Trophoblast cell (in vitro differentiated cells and primary cell): ENCODE measurements at regions not wholly inside any gene's neighbourhood (a gene's known extent, or its start where the extent isn't known, plus 50 kb on each side); places are given as distances from the start of the nearest gene placed in this dataset.

Experiments used
- DNase-seq, 2 donors: peaks; one replicate each; pipeline ENCODE4 v3.0.0-alpha.2; 2016
- H2AFZ ChIP-seq: 2 replicates; pipeline ENCODE4 v1.6.1; 2013; ENCODE audit warnings: low read length, moderate library complexity, mild to moderate bottlenecking; ENCODE audit not compliant: insufficient read depth, poor library complexity
- H2AK5ac ChIP-seq: 2 replicates; pipeline ENCODE4 v1.6.1; 2013; ENCODE audit warnings: mild to moderate bottlenecking, low read length
- H2BK120ac ChIP-seq: 2 replicates; pipeline ENCODE4 v1.6.1; 2013; ENCODE audit warnings: low read length, mild to moderate bottlenecking, moderate library complexity; ENCODE audit not compliant: insufficient read depth, poor library complexity
- H2BK12ac ChIP-seq: 2 replicates; pipeline ENCODE4 v1.6.1; 2013; ENCODE audit warnings: mild to moderate bottlenecking, low read length, moderate library complexity
- H2BK5ac ChIP-seq: 2 replicates; pipeline ENCODE4 v1.6.1; 2013; ENCODE audit warnings: low read length, low read depth, moderate library complexity, mild to moderate bottlenecking; ENCODE audit not compliant: poor library complexity
- H3K14ac ChIP-seq: 2 replicates; pipeline ENCODE4 v1.6.1; 2013; ENCODE audit warnings: mild to moderate bottlenecking, low read length
- H3K18ac ChIP-seq: 2 replicates; pipeline ENCODE4 v1.6.1; 2013; ENCODE audit warnings: mild to moderate bottlenecking, low read length
- H3K23ac ChIP-seq: 2 replicates; pipeline ENCODE4 v1.6.1; 2013; ENCODE audit warnings: low read length
- H3K27ac ChIP-seq: 2 replicates; pipeline ENCODE4 v1.5.1; 2013; ENCODE audit warnings: low read depth, mild to moderate bottlenecking, inconsistent platforms, low read length, moderate library complexity
- H3K27me3 ChIP-seq: 2 replicates; pipeline ENCODE4 v1.6.1; 2013; ENCODE audit warnings: inconsistent platforms, mild to moderate bottlenecking, low read length, moderate library complexity; ENCODE audit not compliant: insufficient read depth
- H3K36me3 ChIP-seq, 2 experiments: 1 replicate in 1 of 2; 2 replicates in 1 of 2; pipeline ENCODE4 v1.6.1; 2013; ENCODE audit warnings: low read length in 2 of 2, mild to moderate bottlenecking in 2 of 2, moderate library complexity in 1 of 2; ENCODE audit not compliant: insufficient read depth in 2 of 2, control insufficient read depth in 1 of 2
- H3K4ac ChIP-seq: 2 replicates; pipeline ENCODE4 v1.6.1; 2013; ENCODE audit warnings: low read depth, mild to moderate bottlenecking, low read length, moderate library complexity
- H3K4me1 ChIP-seq, 2 experiments: 1 replicate in 1 of 2; 2 replicates in 1 of 2; pipeline ENCODE4 v1.6.1; 2013; ENCODE audit warnings: low read length in 2 of 2, mild to moderate bottlenecking in 2 of 2, moderate library complexity in 1 of 2; ENCODE audit not compliant: insufficient read depth in 2 of 2, control insufficient read depth in 1 of 2
- H3K4me2 ChIP-seq: 2 replicates; pipeline ENCODE4 v1.6.1; 2013; ENCODE audit warnings: inconsistent platforms, mild to moderate bottlenecking, low read length, moderate library complexity
- H3K4me3 ChIP-seq: 2 replicates; pipeline ENCODE4 v1.5.1; 2013; ENCODE audit warnings: mild to moderate bottlenecking, low read depth, low read length, inconsistent platforms
- H3K79me1 ChIP-seq: one replicate; pipeline ENCODE4 v1.6.1; 2013; ENCODE audit warnings: low read length
- H3K79me2 ChIP-seq: 2 replicates; pipeline ENCODE4 v1.6.1; 2013; ENCODE audit warnings: low read length, mild to moderate bottlenecking; ENCODE audit not compliant: control insufficient read depth, insufficient read depth, poor library complexity
- H3K9ac ChIP-seq: 2 replicates; pipeline ENCODE4 v1.6.1; 2013; ENCODE audit warnings: mild to moderate bottlenecking, low read length
- H3K9me3 ChIP-seq: 2 replicates; pipeline ENCODE4 v1.6.1; 2013; ENCODE audit warnings: low read depth, mild to moderate bottlenecking, control low read depth, inconsistent platforms, low read length; ENCODE audit not compliant: insufficient read depth
- H4K12ac ChIP-seq: 2 replicates; pipeline ENCODE4 v1.6.1; 2013; ENCODE audit warnings: low read depth, mild to moderate bottlenecking, low read length, moderate library complexity
- H4K8ac ChIP-seq: 2 replicates; pipeline ENCODE4 v1.6.1; 2013; ENCODE audit warnings: low read depth, mild to moderate bottlenecking, low read length, moderate library complexity
- H4K91ac ChIP-seq: one replicate; pipeline ENCODE4 v1.6.1; 2013; ENCODE audit warnings: low read depth, mild to moderate bottlenecking, low read length, moderate library complexity
- WGBS: extraction: QIAGEN DNeasy Blood & Tissue Kit; methylation state at CpG from one replicate; pipeline ENCODE4 v1.1.7; 2013; ENCODE audit warnings: missing lambda C conversion rate; ENCODE audit not compliant: insufficient read length, insufficient coverage; ENCODE audit errors: extremely low coverage; 5-methylcytosine and 5-hydroxymethylcytosine counted together

DNA sequence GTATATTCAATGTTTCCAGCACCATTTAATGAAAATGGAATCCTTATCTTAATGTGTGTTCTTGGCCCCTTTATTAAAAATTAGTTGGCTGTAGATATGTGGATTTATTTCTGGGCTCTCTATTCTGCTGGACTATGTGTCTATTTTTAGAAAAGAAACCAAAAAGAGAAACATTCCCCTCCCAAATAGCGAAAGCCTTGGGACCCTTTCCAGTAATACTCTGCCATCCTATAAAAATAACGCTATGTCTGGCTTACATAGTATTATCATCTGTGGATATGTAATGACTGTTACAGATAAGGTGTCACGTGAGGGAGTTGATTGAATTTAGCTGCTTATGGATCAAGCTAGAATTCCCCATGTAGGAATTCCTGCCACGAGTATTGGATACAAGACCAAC is 279.3 kb upstream of the KIF2B start:
- Histone ChIP-seq H3K36me3 (no peaks in the 10 kb centered on the region), H3K27ac (no peak overlapping the region)
- no CpG with 5 or more reads among the region's 4 CpGs for WGBS

DNA sequence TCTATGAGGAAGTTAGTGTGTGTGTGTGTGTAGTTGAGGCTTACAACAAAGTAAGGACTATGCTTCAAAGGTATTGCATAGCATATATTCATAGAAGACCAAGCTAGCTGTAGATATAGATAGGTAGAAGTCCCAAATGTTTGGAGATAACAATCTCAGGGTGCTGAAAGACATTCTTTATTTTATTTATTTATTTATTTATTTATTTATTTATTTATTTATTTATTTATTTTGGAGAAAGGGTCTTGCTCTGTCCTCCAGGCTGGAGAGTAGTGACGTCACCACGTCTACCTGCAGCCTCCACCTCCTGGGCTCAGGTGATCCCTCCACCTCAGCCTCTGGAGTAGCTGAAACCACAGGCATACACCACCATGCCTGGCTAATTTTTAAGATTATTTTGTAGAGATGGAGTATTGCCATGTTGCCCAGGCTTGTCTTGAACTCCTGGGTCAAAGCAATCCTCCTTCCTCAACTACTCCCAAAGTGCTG is 284.6 kb upstream of the KIF2B start:
- H4K91ac ChIP-seq, result no peak overlapping the region
- H3K4ac ChIP-seq, result no peak overlapping the region
- H4K8ac ChIP-seq, result no peak overlapping the region
- H3K18ac ChIP-seq, result no peak overlapping the region
- no peaks in the 10 kb centered on the region for H3K79me1 ChIP-seq
- H3K23ac ChIP-seq, result no peak overlapping the region
- H3K27ac ChIP-seq, result no peak overlapping the region
- no peak for DNase-seq
- no peak overlapping the region for H2AFZ ChIP-seq
- H3K4me1 ChIP-seq, result no peaks in the 10 kb centered on the region
- H2BK12ac ChIP-seq, result no peak overlapping the region
- H3K14ac ChIP-seq, result no peak overlapping the region
- no peak overlapping the region for H2BK5ac ChIP-seq
- H3K27me3 ChIP-seq, result no peaks in the 10 kb centered on the region
- H2BK120ac ChIP-seq, result no peak overlapping the region
- H3K4me2 ChIP-seq, result no peak overlapping the region
- H3K4me3 ChIP-seq, result no peak overlapping the region
- no peak overlapping the region for H2AK5ac ChIP-seq
- H3K9me3 ChIP-seq, result no peaks in the 10 kb centered on the region
- no peaks in the 10 kb centered on the region for H3K79me2 ChIP-seq
- no peak overlapping the region for H3K9ac ChIP-seq
- no peaks in the 10 kb centered on the region for H3K36me3 ChIP-seq
- no CpG with 5 or more reads among the region's 2 CpGs for WGBS
- no peak overlapping the region for H4K12ac ChIP-seq

More for the DNA sequence above, 279.3 kb upstream of the KIF2B start:
- H4K12ac ChIP-seq, result no peak overlapping the region
- H3K18ac ChIP-seq, result no peak overlapping the region
- H2BK5ac ChIP-seq, result no peak overlapping the region
- no peak overlapping the region for H3K4me2 ChIP-seq
- H3K79me2 ChIP-seq, result no peaks in the 10 kb centered on the region
- no peak overlapping the region for H3K14ac ChIP-seq
- no peak overlapping the region for H3K23ac ChIP-seq
- no peak for DNase-seq
- H3K79me1 ChIP-seq, result no peaks in the 10 kb centered on the region
- no peaks in the 10 kb centered on the region for H3K4me1 ChIP-seq
- H2BK12ac ChIP-seq, result no peak overlapping the region
- no peaks in the 10 kb centered on the region for H3K27me3 ChIP-seq
- H3K9ac ChIP-seq, result no peak overlapping the region
- H3K9me3 ChIP-seq, result no peaks in the 10 kb centered on the region
- no peak overlapping the region for H2AK5ac ChIP-seq
- H2AFZ ChIP-seq, result no peak overlapping the region
- no peak overlapping the region for H2BK120ac ChIP-seq
- no peak overlapping the region for H4K8ac ChIP-seq
- no peak overlapping the region for H3K4ac ChIP-seq
- no peak overlapping the region for H4K91ac ChIP-seq
- no peak overlapping the region for H3K4me3 ChIP-seq

DNA sequence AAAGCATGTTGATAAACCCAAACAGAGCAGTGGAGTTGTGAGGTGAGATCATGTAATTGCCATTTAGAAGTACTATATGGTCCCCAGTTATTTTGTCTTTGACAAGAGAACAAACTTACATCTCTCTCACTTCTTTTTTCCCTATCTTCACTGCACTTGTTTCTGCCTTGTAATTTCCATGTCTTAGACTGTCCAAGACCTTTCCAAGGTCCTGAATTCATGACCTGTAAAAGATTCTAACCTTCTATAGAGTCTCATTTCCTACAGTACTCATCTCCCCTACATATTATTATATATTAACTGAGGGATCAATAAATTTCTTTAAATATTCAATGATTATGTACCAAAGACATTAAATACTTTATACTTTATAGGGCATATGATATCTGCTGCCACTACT is 295.3 kb upstream of the KIF2B start:
- no peak overlapping the region for H3K27ac ChIP-seq
- H4K91ac ChIP-seq, result no peak overlapping the region
- H3K27me3 ChIP-seq, result no peaks in the 10 kb centered on the region
- DNase-seq, result no peak
- no peak overlapping the region for H3K18ac ChIP-seq
- H4K12ac ChIP-seq, result no peak overlapping the region
- H3K14ac ChIP-seq, result no peak overlapping the region
- H2BK120ac ChIP-seq, result no peak overlapping the region
- H3K23ac ChIP-seq, result no peak overlapping the region
- no peak overlapping the region for H4K8ac ChIP-seq
- no peak overlapping the region for H2BK5ac ChIP-seq
- no peaks in the 10 kb centered on the region for H3K79me1 ChIP-seq
- H3K4me2 ChIP-seq, result no peak overlapping the region
- H3K79me2 ChIP-seq, result no peaks in the 10 kb centered on the region
- H2BK12ac ChIP-seq, result no peak overlapping the region
- H2AFZ ChIP-seq, result no peak overlapping the region
- no peaks in the 10 kb centered on the region for H3K36me3 ChIP-seq
- no peak overlapping the region for H2AK5ac ChIP-seq
- no peaks in the 10 kb centered on the region for H3K9me3 ChIP-seq
- H3K9ac ChIP-seq, result no peak overlapping the region
- H3K4me3 ChIP-seq, result no peak overlapping the region
- no peaks in the 10 kb centered on the region for H3K4me1 ChIP-seq
- no peak overlapping the region for H3K4ac ChIP-seq

DNA sequence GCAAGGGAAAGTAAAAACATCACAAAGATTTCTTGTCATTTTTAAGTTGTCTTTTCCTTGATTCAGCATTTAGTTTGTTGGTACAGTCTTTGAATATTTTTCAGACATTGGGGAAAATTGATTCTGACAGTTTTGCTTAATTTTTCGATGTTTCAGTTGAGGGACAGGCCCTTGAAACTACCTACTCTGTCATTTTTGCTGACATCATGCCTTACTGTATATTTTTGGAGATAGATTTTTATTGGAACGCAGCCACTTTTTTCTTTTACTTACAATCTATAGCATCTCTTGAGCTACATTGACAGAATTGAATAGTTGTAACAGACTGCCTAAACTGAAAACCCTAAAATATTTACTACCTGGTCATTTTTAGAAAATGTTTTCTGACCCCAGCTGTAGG is 297.1 kb upstream of the KIF2B start:
- Histone ChIP-seq H4K12ac (no peak overlapping the region), H4K91ac (no peak overlapping the region), H3K79me1 (no peaks in the 10 kb centered on the region), H3K9ac (no peak overlapping the region), H3K27ac (no peak overlapping the region), H2AFZ (no peak overlapping the region), H3K4ac (no peak overlapping the region), H3K27me3 (no peaks in the 10 kb centered on the region), H3K14ac (no peak overlapping the region), H3K4me3 (no peak overlapping the region), H3K4me1 (no peaks in the 10 kb centered on the region), H3K4me2 (no peak overlapping the region), H3K23ac (no peak overlapping the region), H3K9me3 (no peaks in the 10 kb centered on the region), H3K79me2 (no peaks in the 10 kb centered on the region), H2BK12ac (no peak overlapping the region), H2AK5ac (no peak overlapping the region), H3K18ac (no peak overlapping the region), H3K36me3 (no peaks in the 10 kb centered on the region), H2BK120ac (no peak overlapping the region), H4K8ac (no peak overlapping the region), H2BK5ac (no peak overlapping the region)
- no CpG with 5 or more reads among the region's 2 CpGs for WGBS
- DNase-seq, result no peak
